Stromal cell of bone marrow (primary cell): ENCODE measurements at regions not wholly inside any gene's neighbourhood (a gene's known extent, or its start where the extent isn't known, plus 50 kb on each side); places are given as distances from the start of the nearest gene placed in this dataset.
"Not testable (repeated sequence)": the region's sequence is repeated elsewhere in the genome, so short reads cannot be mapped to it uniquely, and the experiment has no call there.

Experiments used
- DNase-seq: peaks from one replicate; pipeline ENCODE4 v3.0.0-alpha.2; 2012; ENCODE audit warnings: low read depth

GRCh38 chr15:91356083-91356482 lies 256.0 kb downstream of the SV2B start:
- DNase-seq, result no peak

- no peak for DNase-seq
Measured at GRCh38 chr15:91357011-91357410, 257.0 kb downstream of the SV2B start.

- no peak for DNase-seq
Measured at GRCh38 chr15:91357486-91357885, 257.4 kb downstream of the SV2B start.

GRCh38 chr15:91358405-91358804 lies 258.3 kb downstream of the SV2B start:
- DNase-seq, result no peak

- not testable (repeated sequence) for DNase-seq
Measured at GRCh38 chr15:91361696-91362095, 261.6 kb downstream of the SV2B start.

- DNase-seq, result no peak
Measured at GRCh38 chr15:91366111-91366510, 266.1 kb downstream of the SV2B start.

GRCh38 chr15:91368611-91369010 lies 268.6 kb downstream of the SV2B start:
- no peak for DNase-seq

GRCh38 chr15:91369823-91370222 lies 269.8 kb downstream of the SV2B start:
- no peak for DNase-seq

GRCh38 chr15:91371345-91371744 lies 271.3 kb downstream of the SV2B start:
- DNase-seq, result not testable (repeated sequence)

- DNase-seq, result no peak
Measured at GRCh38 chr15:91374336-91374735, 274.3 kb downstream of the SV2B start.

- no peak for DNase-seq
Measured at GRCh38 chr15:91376038-91376437, 276.0 kb downstream of the SV2B start.

- no peak for DNase-seq
Measured at GRCh38 chr15:91380114-91380513, 280.1 kb downstream of the SV2B start.

- DNase-seq, result no peak
Measured at GRCh38 chr15:91383532-91383931, 283.5 kb downstream of the SV2B start.

- no peak for DNase-seq
Measured at GRCh38 chr15:91384189-91384730, 284.2 kb downstream of the SV2B start.

GRCh38 chr15:91385311-91385710 lies 285.3 kb downstream of the SV2B start:
- DNase-seq, result peak; percentile 28

GRCh38 chr15:91393186-91393585 lies 293.1 kb downstream of the SV2B start:
- no peak for DNase-seq

GRCh38 chr15:91400481-91400880 lies 300.4 kb downstream of the SV2B start:
- DNase-seq, result no peak

- DNase-seq, result no peak
Measured at GRCh38 chr15:91407269-91407889, 307.3 kb downstream of the SV2B start.

- DNase-seq, result no peak
Measured at GRCh38 chr15:91408476-91409076, 308.5 kb downstream of the SV2B start.

- DNase-seq, result no peak
Measured at GRCh38 chr15:91409387-91409786, 309.3 kb downstream of the SV2B start.

- DNase-seq, result no peak
Measured at GRCh38 chr15:91411586-91411985, 311.5 kb downstream of the SV2B start.

GRCh38 chr15:91412138-91412928 lies 312.3 kb downstream of the SV2B start:
- no peak for DNase-seq

GRCh38 chr15:91413142-91413541 lies 313.1 kb downstream of the SV2B start:
- DNase-seq, result peak; percentile 43
